GM21390 (cell line): ENCODE measurements at regions not wholly inside any gene's neighbourhood (a gene's known extent, or its start where the extent isn't known, plus 50 kb on each side); places are given as distances from the start of the nearest gene placed in this dataset.
"Not testable (repeated sequence)": the region's sequence is repeated elsewhere in the genome, so short reads cannot be mapped to it uniquely, and the experiment has no call there.

Experiments used
- ATAC-seq: cut with Tn5 transposase; IDR thresholded peaks from one replicate; pipeline ENCODE4 v1.9.1; 2021; ENCODE audit not compliant: unreplicated experiment

DNA sequence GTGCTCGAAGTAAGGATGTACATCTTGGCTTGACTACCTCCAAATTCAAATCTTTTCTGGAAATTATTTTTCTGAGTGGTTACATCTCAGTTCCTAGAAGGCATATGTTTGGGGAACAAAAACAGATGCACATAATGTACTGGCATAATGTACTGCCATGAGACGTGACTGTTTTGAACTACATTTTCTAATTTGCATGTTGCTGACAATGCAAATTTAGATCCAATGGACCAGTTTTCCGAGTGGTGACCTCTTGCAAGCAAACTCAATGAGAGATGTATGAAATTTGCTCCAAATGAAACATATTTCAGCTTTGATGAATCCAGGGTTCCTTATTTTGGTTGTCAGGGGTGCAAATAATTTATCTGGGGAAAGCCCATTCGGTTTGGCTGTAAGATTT is 694.3 kb downstream of the GRXCR1 start:
- no peak for ATAC-seq

DNA sequence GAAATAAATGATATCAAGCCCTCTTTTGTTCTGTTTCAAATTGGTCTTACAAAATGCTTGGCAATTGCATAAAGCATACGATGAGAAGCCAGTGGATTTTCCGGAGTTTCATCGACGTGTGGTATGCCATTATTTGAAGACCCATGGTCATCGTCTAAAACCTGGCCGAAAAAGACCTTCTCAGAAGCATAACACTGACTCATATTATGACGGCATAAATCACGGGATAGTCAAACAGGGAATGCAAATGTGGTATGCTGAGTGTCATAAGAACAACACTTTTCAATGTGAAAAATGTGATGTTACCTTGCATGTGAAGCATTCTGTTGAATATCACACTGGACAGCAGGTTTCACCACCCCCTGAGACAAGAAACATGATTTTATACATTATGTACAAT is 695.2 kb downstream of the GRXCR1 start:
- ATAC-seq: no peak

DNA sequence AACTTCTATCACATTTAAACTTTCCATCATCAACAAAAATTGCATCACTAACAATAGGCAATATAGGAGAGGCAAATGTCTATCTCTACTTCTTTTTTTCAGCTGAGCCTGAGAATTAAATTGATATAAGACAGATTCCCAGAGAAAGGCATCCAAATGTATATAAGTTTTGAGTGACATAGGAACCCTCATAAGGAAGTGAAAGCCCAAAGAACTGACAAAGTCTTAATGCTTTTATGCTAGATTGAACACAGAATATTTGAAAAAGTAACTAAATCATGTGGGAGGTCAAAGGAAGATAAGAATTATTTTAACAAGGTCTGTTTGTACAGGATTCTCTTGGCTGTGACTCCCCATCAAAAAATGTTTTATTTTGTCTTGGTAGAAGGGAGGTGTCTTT is 714.9 kb downstream of the GRXCR1 start:
- no peak for ATAC-seq

GRCh38 chr4:43607827-43608461 is 715.4 kb downstream of the GRXCR1 start:
- ATAC-seq: peak; percentile 87

DNA sequence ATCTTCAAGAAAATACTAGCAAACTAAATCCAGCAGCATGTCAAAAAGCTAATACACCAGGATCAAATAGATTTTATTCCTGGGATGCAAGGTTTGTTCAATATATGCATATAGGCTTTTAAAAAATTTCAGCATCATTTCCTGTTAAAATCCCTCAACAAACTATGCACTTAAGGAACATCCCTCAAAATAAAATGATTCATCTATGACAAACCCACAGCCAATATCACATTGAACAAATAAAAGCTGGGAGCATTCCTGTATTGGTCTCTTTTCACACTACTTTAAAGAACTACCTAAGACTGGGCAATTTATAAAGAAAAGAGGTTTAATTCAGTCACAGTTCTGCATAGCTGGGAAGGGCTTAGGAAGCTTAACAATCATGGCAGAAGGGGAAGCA is 726.7 kb downstream of the GRXCR1 start:
- no peak for ATAC-seq

- not testable (repeated sequence) for ATAC-seq
These were observed 745.4 kb downstream of the GRXCR1 start for GRCh38 chr4:43637893-43638292.

DNA sequence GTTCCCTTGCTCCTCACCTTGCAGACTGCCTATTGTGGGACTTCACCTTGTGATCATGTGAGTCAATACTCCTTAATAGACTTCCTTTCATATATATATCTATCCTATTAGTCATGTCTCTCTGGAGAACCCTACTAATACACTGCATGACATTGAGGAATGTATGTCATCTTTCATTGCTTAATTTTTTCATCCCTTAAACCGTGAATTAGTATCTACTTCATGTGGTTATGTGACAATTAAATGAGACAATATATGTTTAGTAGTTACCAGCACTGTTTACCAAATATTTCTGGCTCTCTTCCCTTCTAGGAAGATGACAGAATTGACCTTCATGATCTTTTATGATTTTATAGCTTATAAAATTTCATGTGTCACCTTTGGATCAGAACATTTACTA is 759.5 kb downstream of the GRXCR1 start:
- no peak for ATAC-seq

DNA sequence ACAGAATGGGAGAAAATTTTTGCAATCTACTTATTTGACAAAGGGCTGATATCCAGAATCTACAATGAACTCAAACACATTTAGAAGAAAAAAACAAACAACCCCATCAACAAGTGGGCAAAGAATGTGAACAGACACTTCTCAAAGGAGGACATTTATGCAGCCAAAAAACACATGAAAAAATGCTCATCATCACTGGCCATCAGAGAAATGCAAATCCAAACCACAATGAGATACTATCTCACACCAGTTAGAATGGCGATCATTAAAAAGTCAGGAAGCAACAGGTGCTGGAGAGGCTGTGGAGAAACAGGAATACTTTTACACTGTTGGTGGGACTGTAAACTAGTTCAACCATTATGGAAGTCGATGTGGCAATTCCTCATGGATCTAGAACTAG is 767.0 kb downstream of the GRXCR1 start:
- ATAC-seq: not testable (repeated sequence)

DNA sequence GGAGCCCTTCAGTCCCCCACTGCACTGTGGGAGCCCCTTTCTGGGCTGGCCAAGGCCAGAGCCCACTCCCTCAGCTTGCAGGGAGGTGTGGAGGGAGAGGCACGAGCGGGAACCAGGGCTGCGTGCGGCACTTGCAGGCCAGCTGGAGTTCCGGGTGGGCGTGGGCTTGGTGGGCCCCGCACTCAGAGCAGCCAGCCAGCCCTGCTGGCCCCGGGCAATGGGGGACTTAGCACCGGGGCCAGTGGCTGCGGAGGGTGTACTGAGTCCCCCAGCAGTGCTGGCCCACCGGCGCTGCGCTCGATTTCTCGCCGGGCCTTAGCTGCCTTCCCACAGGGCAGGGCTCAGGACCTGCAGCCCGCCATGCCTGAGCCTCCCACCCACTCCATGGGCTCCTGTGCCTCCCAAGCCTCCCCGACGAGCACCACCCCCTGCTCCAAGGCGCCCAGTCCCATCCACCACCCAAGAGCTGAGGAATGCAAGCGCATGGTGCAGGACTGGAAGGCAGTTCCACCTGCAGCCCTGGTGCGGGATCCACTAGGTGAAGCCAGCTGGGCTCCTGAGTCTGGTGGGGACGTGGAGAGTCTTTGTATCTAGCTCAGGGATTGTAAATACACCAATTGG is 776.2 kb downstream of the KCTD8 start:
- ATAC-seq: not testable (repeated sequence)

DNA sequence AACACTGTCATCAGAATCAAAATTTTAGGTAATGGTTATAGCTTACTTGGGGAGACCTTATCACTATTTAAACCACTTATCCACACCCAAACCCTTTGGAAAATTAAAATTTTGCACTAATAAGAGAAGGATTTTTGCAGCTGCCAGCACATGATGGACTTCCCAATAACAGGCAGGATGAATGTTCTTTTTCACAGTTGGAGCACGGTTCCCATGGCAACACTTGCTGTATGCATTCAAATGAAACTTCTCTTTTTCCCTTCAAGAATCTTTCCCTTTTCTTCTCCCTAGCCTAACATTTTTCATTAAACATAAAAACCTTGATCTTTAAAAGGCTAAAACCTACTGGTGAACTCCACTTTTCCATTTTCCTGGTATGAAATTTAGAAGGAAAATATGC is 768.2 kb downstream of the KCTD8 start:
- ATAC-seq: no peak

DNA sequence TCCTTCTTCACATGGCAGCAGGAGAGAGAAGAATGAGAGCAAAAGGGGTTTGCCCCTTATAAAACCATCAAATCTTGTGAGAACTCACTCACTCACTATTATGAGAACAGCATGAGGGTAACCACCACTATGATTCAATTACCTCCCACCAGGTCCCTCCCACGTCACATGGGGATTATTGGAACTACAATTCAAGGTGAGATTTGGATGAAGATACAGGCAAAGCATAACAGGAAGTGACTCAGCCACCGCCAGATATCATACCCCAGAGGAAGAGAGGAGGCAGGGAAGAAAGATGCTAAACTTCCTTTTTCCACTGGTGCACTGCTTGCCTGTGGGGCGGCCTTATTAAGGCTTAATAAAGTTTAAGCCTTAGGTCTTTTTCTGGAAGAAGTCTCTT is 766.1 kb downstream of the KCTD8 start:
- ATAC-seq: no peak

GRCh38 chr4:43690116-43690515 is 758.5 kb downstream of the KCTD8 start:
- no peak for ATAC-seq

DNA sequence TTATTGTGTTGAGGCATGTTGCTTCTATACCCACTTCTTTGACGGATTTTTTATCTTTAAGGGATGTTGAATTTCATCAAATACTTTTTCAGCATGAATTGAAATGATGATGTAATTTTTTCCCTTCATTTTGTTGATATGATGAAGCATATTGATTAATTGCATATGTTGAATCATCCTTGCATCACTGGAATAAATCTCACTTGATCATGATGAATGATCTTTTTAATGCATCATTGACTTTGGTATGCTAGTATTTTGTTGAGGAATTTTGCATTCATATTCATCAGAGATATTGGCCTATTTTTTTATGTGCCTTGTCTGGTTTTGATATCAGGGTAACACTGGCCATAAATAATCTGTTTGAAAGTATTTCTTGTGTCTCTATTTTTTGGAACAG is 754.7 kb downstream of the KCTD8 start:
- no peak for ATAC-seq

GRCh38 chr4:43709443-43709842 is 739.2 kb downstream of the KCTD8 start:
- ATAC-seq: no peak

GRCh38 chr4:43716721-43717395 is 731.8 kb downstream of the KCTD8 start:
- ATAC-seq: no peak

DNA sequence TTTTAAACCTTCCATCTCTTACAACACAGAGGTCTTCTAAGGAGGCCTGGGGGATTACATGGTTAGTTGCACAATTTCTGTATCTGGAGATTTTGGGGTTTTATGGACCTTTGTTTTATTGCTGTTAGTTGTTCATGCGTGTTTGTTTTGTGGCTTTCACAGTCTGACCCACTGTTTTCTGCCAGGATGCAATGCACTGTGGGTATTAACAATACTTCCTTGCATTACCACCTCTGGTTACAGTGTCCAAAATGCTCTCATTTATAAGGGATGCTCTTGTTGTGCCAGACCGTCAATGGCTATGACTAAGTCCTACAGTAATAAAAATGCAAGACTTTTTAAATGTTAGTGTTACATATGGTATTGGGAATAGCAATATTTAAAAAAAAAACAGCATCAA is 730.2 kb downstream of the KCTD8 start:
- ATAC-seq: no peak

DNA sequence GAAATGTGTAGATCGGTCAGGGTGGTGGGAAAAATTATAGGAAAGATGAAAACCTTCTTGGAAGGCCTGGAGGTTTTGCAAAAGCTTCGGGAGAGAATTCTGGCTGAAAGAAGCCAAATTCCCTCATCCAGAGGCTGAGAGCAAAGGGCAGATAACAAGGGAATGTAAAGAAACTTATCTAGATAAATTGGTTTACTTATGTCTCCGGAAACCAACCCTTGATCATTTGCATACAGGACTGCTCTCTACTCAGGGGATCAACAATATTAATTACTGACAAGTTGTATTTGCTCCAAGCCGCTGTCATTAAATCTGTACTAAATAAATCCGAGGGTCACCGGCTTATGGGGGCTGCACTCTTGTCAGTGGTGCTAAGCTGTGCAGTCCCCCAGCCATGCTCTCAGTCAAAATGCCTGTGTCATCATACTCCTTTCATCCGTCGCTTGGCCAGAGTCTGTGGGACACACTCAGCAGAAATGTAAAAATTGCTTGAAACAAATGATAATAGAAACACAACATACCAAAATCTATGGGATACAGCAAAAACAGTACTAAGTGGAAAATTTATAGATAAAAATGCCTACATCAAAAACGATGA is 715.7 kb downstream of the KCTD8 start:
- no peak for ATAC-seq

- no peak for ATAC-seq
These were observed 706.5 kb downstream of the KCTD8 start for GRCh38 chr4:43742083-43742482.

DNA sequence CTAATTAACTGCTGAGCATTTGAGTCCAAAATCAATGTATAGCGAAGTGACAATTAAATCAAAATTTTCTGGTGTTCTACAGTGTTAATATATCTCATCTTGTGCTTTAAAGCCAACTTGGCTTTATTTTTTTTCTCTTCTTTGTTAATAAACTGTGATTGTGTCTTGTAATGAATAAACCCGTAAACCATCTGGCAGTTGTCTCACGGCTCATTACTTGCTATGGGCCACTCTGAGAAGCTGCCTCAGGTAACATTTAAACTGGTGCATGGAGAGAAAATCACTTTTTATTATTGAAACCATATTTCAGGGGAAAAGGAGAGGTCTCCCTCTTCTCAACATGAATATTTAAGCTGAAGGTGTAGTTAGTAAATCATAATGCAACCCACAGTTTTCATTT is 694.0 kb downstream of the KCTD8 start:
- ATAC-seq: no peak

DNA sequence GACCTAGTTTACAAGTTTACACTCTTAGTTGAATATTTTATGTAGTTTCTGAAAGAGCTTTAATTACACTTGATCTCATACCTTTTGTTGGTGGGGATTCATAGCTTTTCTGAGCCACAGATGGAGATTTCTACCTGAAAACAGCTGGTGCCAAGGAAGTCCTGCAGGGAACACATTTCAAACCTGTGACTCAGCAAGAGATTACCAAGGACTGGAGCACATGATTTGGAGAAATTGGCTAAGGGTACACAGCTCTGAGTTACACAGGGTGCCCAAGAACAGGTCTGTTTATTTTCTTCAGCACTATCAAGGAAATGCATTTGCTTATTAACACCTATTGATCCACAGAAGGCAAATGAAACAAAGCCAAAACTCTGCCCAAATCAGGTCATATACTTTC is 691.5 kb downstream of the KCTD8 start:
- ATAC-seq: no peak

DNA sequence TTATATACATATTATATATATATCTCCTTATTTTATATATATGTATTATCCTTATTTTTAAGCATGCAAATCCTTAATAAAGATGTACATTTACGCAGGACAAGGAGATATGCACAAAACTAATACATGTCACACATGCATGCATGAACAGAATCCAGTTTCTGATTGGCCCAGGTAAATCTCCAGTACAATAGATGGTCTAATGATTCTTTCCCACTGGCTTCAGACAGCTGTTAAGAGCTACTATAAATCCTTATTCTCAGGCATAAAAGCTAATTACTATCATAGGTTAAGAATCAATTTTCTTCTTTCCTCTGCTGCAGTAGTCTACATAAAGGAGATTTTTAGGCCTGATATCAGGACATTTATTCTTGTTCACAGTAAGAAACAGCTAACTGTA is 689.8 kb downstream of the KCTD8 start:
- ATAC-seq: no peak

DNA sequence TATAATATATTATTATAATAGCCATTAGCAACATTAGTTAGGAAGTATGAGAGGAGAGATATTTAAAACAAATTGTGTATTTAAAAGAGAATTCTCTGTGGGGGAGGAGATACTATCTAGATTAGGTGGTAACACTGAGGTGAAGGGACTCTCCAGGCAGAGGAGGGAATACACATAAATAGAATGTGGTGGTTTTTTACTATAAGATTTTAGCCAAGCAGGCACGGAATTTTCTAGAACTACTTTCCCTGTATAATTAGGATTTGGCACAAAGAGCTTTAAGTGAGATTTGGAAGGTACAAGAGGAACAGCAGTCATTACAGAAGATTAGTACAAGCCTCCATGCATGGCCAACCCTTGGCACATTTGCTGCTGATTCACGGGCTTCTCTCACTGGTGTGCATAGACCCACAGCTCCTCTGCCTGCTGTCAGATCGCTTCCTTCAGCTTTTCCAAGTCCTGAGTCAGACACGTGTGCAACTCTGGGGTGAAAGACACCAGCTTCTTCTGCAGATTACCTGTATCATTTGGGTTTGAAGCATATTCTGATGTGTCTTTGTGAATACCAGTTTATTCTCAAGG is 685.5 kb downstream of the KCTD8 start:
- peak; percentile 53 for ATAC-seq
